Endodermal cell (in vitro differentiated cells): ENCODE measurements at regions not wholly inside any gene's neighbourhood (a gene's known extent, or its start where the extent isn't known, plus 50 kb on each side); places are given as distances from the start of the nearest gene placed in this dataset.

Experiments used
- DNase-seq: peaks from one replicate; pipeline ENCODE4 v3.0.0-alpha.2; 2017
- H3K27ac ChIP-seq: 2 replicates; pipeline ENCODE4 v1.5.1; 2013; ENCODE audit warnings: mild to moderate bottlenecking, low read depth, low read length, moderate library complexity
- H3K27me3 ChIP-seq: 2 replicates; pipeline ENCODE4 v1.6.1; 2013; ENCODE audit warnings: mild to moderate bottlenecking, low read length, moderate library complexity; ENCODE audit not compliant: insufficient read depth, control insufficient read depth, poor library complexity, severe bottlenecking
- H3K36me3 ChIP-seq: 2 replicates; pipeline ENCODE4 v1.7.0; 2013; ENCODE audit warnings: mild to moderate bottlenecking, low read length, moderate library complexity; ENCODE audit not compliant: control insufficient read depth, insufficient read depth
- H3K4me1 ChIP-seq: one replicate; pipeline ENCODE4 v1.7.0; 2013; ENCODE audit warnings: low read length; ENCODE audit not compliant: control insufficient read depth, insufficient read depth
- H3K4me3 ChIP-seq: 2 replicates; pipeline ENCODE4 v1.5.1; 2013; ENCODE audit warnings: mild to moderate bottlenecking, low read length, moderate library complexity
- H3K9ac ChIP-seq: 2 replicates; pipeline ENCODE4 v1.6.1; 2013; ENCODE audit warnings: mild to moderate bottlenecking, low read length, moderate library complexity; ENCODE audit not compliant: poor library complexity, severe bottlenecking; ENCODE audit errors: extremely low read depth
- H3K9me3 ChIP-seq: 2 replicates; pipeline ENCODE4 v1.6.1; 2013; ENCODE audit warnings: mild to moderate bottlenecking, low read length, moderate library complexity; ENCODE audit not compliant: control insufficient read depth
- H3K27ac Mint-ChIP-seq: 2 replicates; pipeline ENCODE4 v1.8.0; 2020; ENCODE audit warnings: mixed read lengths
- H3K27me3 Mint-ChIP-seq: 2 replicates; pipeline ENCODE4 v1.8.0; 2021; ENCODE audit warnings: mild to moderate bottlenecking, mixed read lengths; ENCODE audit not compliant: insufficient read depth
- H3K36me3 Mint-ChIP-seq: 2 replicates; pipeline ENCODE4 v1.8.0; 2020; ENCODE audit warnings: low read depth, mixed read lengths
- H3K4me1 Mint-ChIP-seq: 2 replicates; pipeline ENCODE4 v1.8.0; 2020; ENCODE audit warnings: mixed read lengths
- H3K4me3 Mint-ChIP-seq: 2 replicates; pipeline ENCODE4 v1.8.0; 2020; ENCODE audit warnings: mild to moderate bottlenecking, moderate library complexity, mixed read lengths
- H3K9me3 Mint-ChIP-seq: 2 replicates; pipeline ENCODE4 v1.8.0; 2020; ENCODE audit warnings: mild to moderate bottlenecking, mixed read lengths
- WGBS, 2 experiments: methylation state at CpG; one replicate each; pipeline versions ENCODE4 v1.1.5 to v1.1.7; 2013; ENCODE audit warnings: missing lambda C conversion rate in 2 of 2, mixed read lengths in 1 of 2; ENCODE audit not compliant: insufficient coverage in 1 of 2, insufficient read length in 1 of 2; 5-methylcytosine and 5-hydroxymethylcytosine counted together
- TF ChIP-seq, protein P1 (sequence below): fragments of 200-600 bp; sonication (generic); conservative IDR thresholded peaks from 2 replicates; pipeline ENCODE4 v1.5.0; 2021; ENCODE audit warnings: antibody characterized with exemption, mild to moderate bottlenecking

DNA sequence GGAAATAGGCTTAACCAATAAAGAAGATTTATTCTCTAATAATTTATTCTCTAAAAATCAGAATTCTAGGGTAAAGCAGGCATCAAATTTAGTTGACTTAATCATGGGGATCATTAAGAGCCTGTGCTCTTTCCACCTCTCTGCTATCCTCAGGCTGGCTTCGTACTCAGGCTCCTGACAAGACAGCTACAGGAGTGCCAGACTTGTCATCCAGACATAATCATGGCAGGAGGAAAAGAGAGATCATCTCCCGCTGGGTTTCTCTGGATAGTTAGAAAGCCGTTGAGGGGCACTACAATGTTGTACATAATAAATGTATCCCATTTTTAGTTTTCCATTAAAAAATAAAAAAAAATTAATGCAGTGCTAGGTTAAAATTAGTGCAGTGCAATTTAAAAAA is 171.9 kb downstream of the SEC61B start:
- Histone ChIP-seq H3K9me3 (peaks cover 6% of the 10 kb centered on the region), H3K27ac (no peak overlapping the region), H3K4me1 (peaks cover 5% of the 10 kb centered on the region), H3K27me3 (no peaks in the 10 kb centered on the region), H3K4me3 (no peak overlapping the region), H3K9ac (no peak overlapping the region), H3K36me3 (no peaks in the 10 kb centered on the region)
- DNase-seq: no peak
- Mint-ChIP-seq H3K36me3 (no peaks in the 10 kb centered on the region), H3K4me3 (no peak overlapping the region), H3K27ac (no peak overlapping the region), H3K9me3 (peaks cover 3% of the 10 kb centered on the region), H3K27me3 (peaks cover 2% of the 10 kb centered on the region), H3K4me1 (peaks cover 17% of the 10 kb centered on the region)
- TF ChIP-seq, protein P1, sequence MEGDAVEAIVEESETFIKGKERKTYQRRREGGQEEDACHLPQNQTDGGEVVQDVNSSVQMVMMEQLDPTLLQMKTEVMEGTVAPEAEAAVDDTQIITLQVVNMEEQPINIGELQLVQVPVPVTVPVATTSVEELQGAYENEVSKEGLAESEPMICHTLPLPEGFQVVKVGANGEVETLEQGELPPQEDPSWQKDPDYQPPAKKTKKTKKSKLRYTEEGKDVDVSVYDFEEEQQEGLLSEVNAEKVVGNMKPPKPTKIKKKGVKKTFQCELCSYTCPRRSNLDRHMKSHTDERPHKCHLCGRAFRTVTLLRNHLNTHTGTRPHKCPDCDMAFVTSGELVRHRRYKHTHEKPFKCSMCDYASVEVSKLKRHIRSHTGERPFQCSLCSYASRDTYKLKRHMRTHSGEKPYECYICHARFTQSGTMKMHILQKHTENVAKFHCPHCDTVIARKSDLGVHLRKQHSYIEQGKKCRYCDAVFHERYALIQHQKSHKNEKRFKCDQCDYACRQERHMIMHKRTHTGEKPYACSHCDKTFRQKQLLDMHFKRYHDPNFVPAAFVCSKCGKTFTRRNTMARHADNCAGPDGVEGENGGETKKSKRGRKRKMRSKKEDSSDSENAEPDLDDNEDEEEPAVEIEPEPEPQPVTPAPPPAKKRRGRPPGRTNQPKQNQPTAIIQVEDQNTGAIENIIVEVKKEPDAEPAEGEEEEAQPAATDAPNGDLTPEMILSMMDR: no peak
- WGBS, 2 experiments: 0 to 47% methylated on average over 1 to 3 of the region's 3 CpGs

DNA sequence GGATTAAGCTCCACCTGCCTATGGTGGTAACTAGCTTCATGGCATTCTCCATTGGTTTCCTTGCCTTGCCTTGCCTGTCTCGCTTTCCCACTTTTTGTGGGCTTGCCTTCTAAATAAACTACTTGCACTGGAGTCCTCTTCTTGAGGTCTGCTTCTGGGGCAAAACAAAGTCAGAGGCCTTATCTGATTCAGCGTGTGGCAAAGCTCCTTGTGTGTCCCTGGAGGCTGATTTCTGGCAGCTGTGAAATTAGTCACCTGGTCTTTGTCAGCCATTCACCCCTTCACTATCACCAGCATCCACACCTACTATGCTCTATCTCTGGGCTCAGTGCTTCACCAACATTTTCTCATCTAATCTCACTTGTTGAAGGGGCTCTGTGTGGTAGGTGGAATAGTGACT is 176.2 kb downstream of the SEC61B start:
- 71 to 84% methylated on average over 2 of the region's 2 CpGs for WGBS, 2 experiments
- Mint-ChIP-seq H3K27me3 (peaks cover 6% of the 10 kb centered on the region), H3K4me3 (no peak overlapping the region), H3K27ac (no peak overlapping the region), H3K9me3 (peaks cover 3% of the 10 kb centered on the region), H3K4me1 (peaks cover 21% of the 10 kb centered on the region), H3K36me3 (no peaks in the 10 kb centered on the region)
- TF ChIP-seq, protein P1: no peak
- no peak for DNase-seq
- no peak overlapping the region for H3K9ac ChIP-seq
- no peaks in the 10 kb centered on the region for H3K27me3 ChIP-seq
- H3K27ac ChIP-seq: no peak overlapping the region
- peaks cover 6% of the 10 kb centered on the region for H3K9me3 ChIP-seq
- H3K36me3 ChIP-seq: no peaks in the 10 kb centered on the region
- no peak overlapping the region for H3K4me3 ChIP-seq
- peaks cover 5% of the 10 kb centered on the region for H3K4me1 ChIP-seq

DNA sequence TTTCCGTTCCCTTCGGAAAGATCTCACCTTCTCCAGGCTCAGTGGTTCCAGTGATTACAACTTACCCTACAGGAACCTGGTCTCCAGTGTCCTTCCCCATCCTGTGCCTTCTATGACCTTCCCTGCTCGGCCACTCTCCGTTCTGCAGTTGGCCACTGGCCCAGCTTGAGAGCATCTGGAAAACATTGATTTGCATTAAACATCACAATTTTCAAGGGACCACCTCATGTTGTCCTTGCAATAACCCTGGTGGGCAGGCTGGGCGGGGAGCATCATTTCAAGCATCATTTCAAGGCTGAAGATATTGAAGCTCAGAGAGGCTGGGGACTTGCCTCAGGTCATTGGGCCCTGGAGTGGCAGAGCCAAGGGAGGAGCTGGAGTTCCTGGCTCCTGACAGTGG is 177.4 kb downstream of the SEC61B start:
- WGBS, 2 experiments: 88 to 92% methylated on average over 4 to 5 of the region's 5 CpGs
- TF ChIP-seq, protein P1: no peak
- Histone ChIP-seq H3K9me3 (peaks cover 6% of the 10 kb centered on the region), H3K4me3 (no peak overlapping the region), H3K9ac (no peak overlapping the region), H3K36me3 (no peaks in the 10 kb centered on the region), H3K4me1 (no peaks in the 10 kb centered on the region), H3K27me3 (no peaks in the 10 kb centered on the region), H3K27ac (no peak overlapping the region)
- Mint-ChIP-seq H3K4me3 (no peak overlapping the region), H3K27ac (no peak overlapping the region), H3K9me3 (peaks cover 3% of the 10 kb centered on the region), H3K36me3 (no peaks in the 10 kb centered on the region), H3K27me3 (peaks cover 6% of the 10 kb centered on the region), H3K4me1 (peaks cover 21% of the 10 kb centered on the region)
- no peak for DNase-seq
